K562 (cell line): ENCODE measurements at regions not wholly inside any gene's neighbourhood (a gene's known extent, or its start where the extent isn't known, plus 50 kb on each side); places are given as distances from the start of the nearest gene placed in this dataset.

Experiments used
- ATAC-seq: fragments of 200-7000 bp; cut with Tn5 transposase; 3 replicates; pipeline ENCODE4 v1.9.1; 2020; ENCODE audit warnings: moderate library complexity
- BruUV-seq: library from RNA; stranded (reverse); fragments of 400-500 nt; replicated peaks from 2 replicates; lab custom pipeline; 2021; lab: Mats Ljungman, UMichigan
- CTCF ChIA-PET: fragments of 300-600 bp; formaldehyde crosslinking; extraction: SDS; loops from one replicate; lab custom pipeline; 2021; ENCODE audit warnings: low intra/inter-chr PET ratio; lab: Yijun Ruan, JAX
- POLR2A ChIA-PET: fragments of 300-600, 350-650 bp; sonication (Branson Sonifier 250); formaldehyde crosslinking; extraction: SDS; loops from one replicate; lab custom pipeline; 2021; ENCODE audit warnings: antibody characterized with exemption, inconsistent platforms; lab: Yijun Ruan, JAX
- DNase-seq, 4 experiments: peaks; one replicate each; pipeline versions ENCODE4 v3.0.0 to v3.0.0-alpha.2; 2011 to 2018; ENCODE audit warnings: low spot score in 3 of 4, mixed read lengths in 3 of 4; ENCODE audit errors: extremely low read depth in 1 of 4
- FAIRE-seq: peaks from 2 replicates; lab custom pipeline; 2011; peaks lifted over from hg19 to GRCh38; lab: Jason Lieb, UNC
- H2AFZ ChIP-seq: 2 replicates; pipeline ENCODE4 v1.6.0; 2011; ENCODE audit warnings: low read depth, low read length, control low read depth, inconsistent platforms
- H3K27ac ChIP-seq: fragments of 200-600 bp; 3 replicates; pipeline ENCODE4 v1.8.0; 2011; ENCODE audit warnings: low read depth, mild to moderate bottlenecking, control low read depth, inconsistent platforms, low read length, moderate library complexity, mixed read lengths; ENCODE audit errors: extremely low read depth
- H3K27me3 ChIP-seq, 2 experiments: fragments of 300-600 bp in 1 of 2; 2 replicates in 1 of 2; 3 replicates in 1 of 2; pipeline versions ENCODE4 v1.6.0 to v1.8.0; 2011; ENCODE audit warnings: inconsistent platforms in 2 of 2, low read length in 2 of 2, mild to moderate bottlenecking in 1 of 2, mixed read lengths in 1 of 2, moderate library complexity in 1 of 2; ENCODE audit not compliant: control insufficient read depth in 2 of 2, insufficient read depth in 2 of 2
- H3K36me3 ChIP-seq: fragments of 300-600 bp; 3 replicates; pipeline ENCODE4 v1.8.0; 2011; ENCODE audit warnings: mild to moderate bottlenecking, low read length, inconsistent platforms; ENCODE audit not compliant: control insufficient read depth, insufficient read depth
- H3K4me1 ChIP-seq, 2 experiments: fragments of 200-600 bp in 1 of 2; replicated peaks in 1 of 2; 2 replicates in 1 of 2; 3 replicates in 1 of 2; pipeline versions ENCODE4 v1.5.1 to v1.8.0; 2011; ENCODE audit warnings: inconsistent platforms in 2 of 2, low read length in 2 of 2, mild to moderate bottlenecking in 1 of 2, mixed read lengths in 1 of 2, moderate library complexity in 1 of 2; ENCODE audit not compliant: control insufficient read depth in 2 of 2, insufficient read depth in 2 of 2
- H3K4me2 ChIP-seq: 2 replicates; pipeline ENCODE4 v1.6.1; 2011; ENCODE audit warnings: low read length, control low read depth, inconsistent platforms, mixed read lengths; ENCODE audit not compliant: insufficient read depth
- H3K4me3 ChIP-seq: fragments of 200-600 bp; sonication (generic), shearing (Covaris generic); 2 replicates; pipeline ENCODE4 v1.5.1; 2016; ENCODE audit warnings: control low read depth, inconsistent platforms
- H3K79me2 ChIP-seq: fragments of 200-600 bp; 3 replicates; pipeline ENCODE4 v1.8.0; 2011; ENCODE audit warnings: low read length, inconsistent platforms; ENCODE audit not compliant: control insufficient read depth, insufficient read depth
- H3K9ac ChIP-seq, 2 experiments: 2 replicates each; pipeline versions ENCODE4 v1.6.0 to v1.6.1; 2011; ENCODE audit warnings: low read depth in 2 of 2, low read length in 2 of 2, control low read depth in 1 of 2, inconsistent platforms in 1 of 2, mild to moderate bottlenecking in 1 of 2, mixed read lengths in 1 of 2; ENCODE audit not compliant: insufficient read depth in 1 of 2
- H3K9me1 ChIP-seq: one replicate; pipeline ENCODE4 v1.6.0; 2011; ENCODE audit warnings: inconsistent platforms, mild to moderate bottlenecking, low read length, moderate library complexity; ENCODE audit not compliant: control insufficient read depth, insufficient read depth
- H3K9me3 ChIP-seq: replicated peaks from 2 replicates; pipeline ENCODE4 v1.5.1; 2011; ENCODE audit warnings: low read depth, low read length, inconsistent platforms; ENCODE audit not compliant: control insufficient read depth, insufficient read depth
- H4K20me1 ChIP-seq: replicated peaks from 2 replicates; pipeline ENCODE4 v1.6.1; 2011; ENCODE audit warnings: low read length, inconsistent platforms, mixed read lengths; ENCODE audit not compliant: control insufficient read depth, insufficient read depth
- ARHGAP35 ChIP-seq: fragments of 450-650 bp; IDR thresholded peaks from 2 replicates; pipeline ENCODE4 v1.6.1; 2018; ENCODE audit not compliant: partially characterized antibody
- CHAMP1 ChIP-seq: fragments of 450-650 bp; IDR thresholded peaks from 2 replicates; pipeline ENCODE4 v1.6.1; 2016; ENCODE audit warnings: mild to moderate bottlenecking
- EP300 ChIP-seq: IDR thresholded peaks from 2 replicates; pipeline ENCODE4 v1.6.1; 2012; ENCODE audit warnings: low read length, improper control_type of control experiment
- FIP1L1 ChIP-seq: fragments of 200-400 bp; formaldehyde crosslinking; IDR thresholded peaks from 2 replicates; pipeline ENCODE4 v1.6.1; 2018; ENCODE audit warnings: mild to moderate bottlenecking, low read depth, low read length; ENCODE audit not compliant: poor library complexity, severe bottlenecking
- IRF2 ChIP-seq: sonication (generic); formaldehyde crosslinking; IDR thresholded peaks from 2 replicates; pipeline ENCODE4 v1.8.1; 2022; ENCODE audit warnings: mild to moderate bottlenecking, missing genetic modification reagents
- RFX7 ChIP-seq: fragments of 250-450 bp; sonication (Bioruptor Pico); IDR thresholded peaks from 2 replicates; pipeline ENCODE4 v1.5.1; 2021; ENCODE audit warnings: mild to moderate bottlenecking
- SMAD1 ChIP-seq: fragments of 150-350 bp; IDR thresholded peaks from 2 replicates; pipeline ENCODE4 v1.6.1; 2014; ENCODE audit warnings: low read length, low read depth; ENCODE audit not compliant: partially characterized antibody
- SREBF2 ChIP-seq: sonication (generic); formaldehyde crosslinking; IDR thresholded peaks from 2 replicates; pipeline ENCODE4 v1.4.0; 2020; ENCODE audit warnings: mild to moderate bottlenecking, missing genetic modification reagents
- TFAP4 ChIP-seq: sonication (generic); formaldehyde crosslinking; IDR thresholded peaks from 2 replicates; pipeline ENCODE4 v1.8.0; 2022; ENCODE audit warnings: missing genetic modification reagents, mild to moderate bottlenecking, moderate library complexity, borderline replicate concordance
- XRCC3 ChIP-seq: fragments of 450-650 bp; IDR thresholded peaks from 2 replicates; pipeline ENCODE4 v1.6.1; 2017; ENCODE audit warnings: mild to moderate bottlenecking, moderate library complexity
- ZBTB17 ChIP-seq: fragments of 450-650 bp; formaldehyde crosslinking; IDR thresholded peaks from 2 replicates; pipeline ENCODE4 v1.4.0; 2020; ENCODE audit warnings: mild to moderate bottlenecking
- WGBS: fragments of 100-300 bp; shearing (Covaris generic); methylation state at CpG from one replicate; pipeline ENCODE4 v1.1.6; 2016; ENCODE audit warnings: low coverage, mixed read lengths; ENCODE audit not compliant: insufficient coverage; ENCODE audit errors: missing lambda C conversion rate; 5-methylcytosine and 5-hydroxymethylcytosine counted together
- in situ Hi-C: fragments of 300-500 bp; cut with MboI; formaldehyde crosslinking; loops from 4 replicates; pipeline ENCODE4 v1.15.0; 2018; ENCODE audit warnings: inconsistent platforms, mixed read lengths
- intact Hi-C: fragments of 100-400 bp; cut with micrococcal nuclease; formaldehyde crosslinking; loops from 2 replicates; pipeline ENCODE4 v1.14.2; 2022

- DNase-seq (no peak), FAIRE-seq (no peak)
- H3K4me1 ChIP-seq, result no peaks in the 10 kb centered on the region
- H2AFZ ChIP-seq, result no peak overlapping the region
- no TSS peak for BruUV-seq
- CTCF ChIA-PET, result no interaction called here
- no peaks in the 10 kb centered on the region for H4K20me1 ChIP-seq
- H3K36me3 ChIP-seq, result no peaks in the 10 kb centered on the region
- no peak for TF ChIP-seq SMAD1
- no peak for TF ChIP-seq SREBF2 (CRISPR knock-in tag)
- TF ChIP-seq IRF2 (CRISPR knock-in tag), result no peak
- no peak for TF ChIP-seq TFAP4 (CRISPR knock-in tag)
- no peak for TF ChIP-seq EP300
- no peak for TF ChIP-seq FIP1L1
- no peak for TF ChIP-seq RFX7 (CRISPR knock-in tag)
- no peak for TF ChIP-seq ZBTB17 (CRISPR knock-in tag)
- no peak for TF ChIP-seq XRCC3
- TF ChIP-seq ARHGAP35, result no peak
- TF ChIP-seq CHAMP1, result no peak
- TF ChIP-seq, all 486 proteins: peak for 0
- no peaks in the 10 kb centered on the region for H3K9me1 ChIP-seq
- H3K4me3 ChIP-seq, result no peak overlapping the region
- in situ Hi-C loops, result no loop called here
- no peak overlapping the region for H3K9ac ChIP-seq
- no peak overlapping the region for H3K27ac ChIP-seq
- no peaks in the 10 kb centered on the region for H3K79me2 ChIP-seq
- H3K9me3 ChIP-seq, result no peaks in the 10 kb centered on the region
- POLR2A ChIA-PET, result no interaction called here
- H3K27me3 ChIP-seq, result peaks cover 0 to 7% of the 10 kb centered on the region in 2 experiments; a peak in 2 of 5 replicates
- H3K4me2 ChIP-seq, result no peak overlapping the region
- 0% methylated on average over 2 of the region's 2 CpGs for WGBS
- ATAC-seq, result no peak
- intact Hi-C loops, result no loop called here
Measured at GRCh38 chr18:76730901-76731300, 91.5 kb upstream of the ZNF236 start.
